NB4 (cell line): ENCODE measurements at regions not wholly inside any gene's neighbourhood (a gene's known extent, or its start where the extent isn't known, plus 50 kb on each side); places are given as distances from the start of the nearest gene placed in this dataset.

ENCODE experiments used
- DNase-seq: peaks from one replicate; pipeline ENCODE4 v3.0.0; 2010; ENCODE audit warnings: low read depth
- H3K4me3 ChIP-seq: one replicate; pipeline ENCODE4 v1.5.1; 2011; ENCODE audit warnings: mild to moderate bottlenecking, low read depth, low read length, moderate library complexity
- MAX ChIP-seq: IDR thresholded peaks from 2 replicates; pipeline ENCODE4 v1.6.1; 2011; ENCODE audit warnings: low read depth, low read length
- MYC ChIP-seq: IDR thresholded peaks from 2 replicates; pipeline ENCODE4 v1.6.1; 2011; ENCODE audit warnings: low read depth, low read length
- POLR2A ChIP-seq: IDR thresholded peaks from 2 replicates; pipeline ENCODE4 v1.6.1; 2011; ENCODE audit warnings: mild to moderate bottlenecking; ENCODE audit not compliant: insufficient read length; ENCODE audit errors: extremely low read depth
- TF ChIP-seq, protein P1 (sequence below): IDR thresholded peaks from one replicate; pipeline ENCODE4 v1.5.1; 2012; ENCODE audit warnings: low read depth, low read length

GRCh38 chr18:67215686-67216085 is 300.8 kb downstream of the DSEL start:
- TF ChIP-seq MAX = no peak
- no peak overlapping the region for H3K4me3 ChIP-seq
- no peak for DNase-seq

DNA sequence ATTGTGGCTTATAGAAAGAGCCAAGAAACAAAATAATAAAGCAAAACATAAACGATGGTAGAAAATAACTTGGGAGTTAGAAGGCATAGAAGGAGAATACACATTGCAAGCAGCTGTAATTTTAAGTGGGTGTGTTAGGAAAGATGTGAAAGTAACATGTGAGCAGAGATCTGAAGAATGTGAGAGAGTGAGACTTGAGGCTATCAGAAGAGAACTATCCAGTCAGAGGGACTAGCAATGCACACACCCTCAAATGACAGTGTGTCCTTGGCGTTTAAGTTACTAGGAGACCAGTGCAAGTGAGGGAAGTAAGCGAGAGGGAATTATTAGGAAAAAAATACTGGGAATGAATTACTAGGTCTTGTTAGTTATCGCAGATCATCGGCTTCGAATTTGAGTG is 304.9 kb downstream of the DSEL start:
- no peak overlapping the region for H3K4me3 ChIP-seq
- TF ChIP-seq MAX = no peak
- TF ChIP-seq MYC = no peak
- TF ChIP-seq POLR2A = no peak
- TF ChIP-seq, protein P1, sequence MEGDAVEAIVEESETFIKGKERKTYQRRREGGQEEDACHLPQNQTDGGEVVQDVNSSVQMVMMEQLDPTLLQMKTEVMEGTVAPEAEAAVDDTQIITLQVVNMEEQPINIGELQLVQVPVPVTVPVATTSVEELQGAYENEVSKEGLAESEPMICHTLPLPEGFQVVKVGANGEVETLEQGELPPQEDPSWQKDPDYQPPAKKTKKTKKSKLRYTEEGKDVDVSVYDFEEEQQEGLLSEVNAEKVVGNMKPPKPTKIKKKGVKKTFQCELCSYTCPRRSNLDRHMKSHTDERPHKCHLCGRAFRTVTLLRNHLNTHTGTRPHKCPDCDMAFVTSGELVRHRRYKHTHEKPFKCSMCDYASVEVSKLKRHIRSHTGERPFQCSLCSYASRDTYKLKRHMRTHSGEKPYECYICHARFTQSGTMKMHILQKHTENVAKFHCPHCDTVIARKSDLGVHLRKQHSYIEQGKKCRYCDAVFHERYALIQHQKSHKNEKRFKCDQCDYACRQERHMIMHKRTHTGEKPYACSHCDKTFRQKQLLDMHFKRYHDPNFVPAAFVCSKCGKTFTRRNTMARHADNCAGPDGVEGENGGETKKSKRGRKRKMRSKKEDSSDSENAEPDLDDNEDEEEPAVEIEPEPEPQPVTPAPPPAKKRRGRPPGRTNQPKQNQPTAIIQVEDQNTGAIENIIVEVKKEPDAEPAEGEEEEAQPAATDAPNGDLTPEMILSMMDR = no peak
- DNase-seq = no peak

- no peak for TF ChIP-seq MYC
- no peak for TF ChIP-seq POLR2A
- TF ChIP-seq, protein P1 = no peak
- no peak for TF ChIP-seq MAX
- DNase-seq = no peak
- H3K4me3 ChIP-seq = no peak overlapping the region
Observed at GRCh38 chr18:67200665-67201064, 315.9 kb downstream of the DSEL start.

DNA sequence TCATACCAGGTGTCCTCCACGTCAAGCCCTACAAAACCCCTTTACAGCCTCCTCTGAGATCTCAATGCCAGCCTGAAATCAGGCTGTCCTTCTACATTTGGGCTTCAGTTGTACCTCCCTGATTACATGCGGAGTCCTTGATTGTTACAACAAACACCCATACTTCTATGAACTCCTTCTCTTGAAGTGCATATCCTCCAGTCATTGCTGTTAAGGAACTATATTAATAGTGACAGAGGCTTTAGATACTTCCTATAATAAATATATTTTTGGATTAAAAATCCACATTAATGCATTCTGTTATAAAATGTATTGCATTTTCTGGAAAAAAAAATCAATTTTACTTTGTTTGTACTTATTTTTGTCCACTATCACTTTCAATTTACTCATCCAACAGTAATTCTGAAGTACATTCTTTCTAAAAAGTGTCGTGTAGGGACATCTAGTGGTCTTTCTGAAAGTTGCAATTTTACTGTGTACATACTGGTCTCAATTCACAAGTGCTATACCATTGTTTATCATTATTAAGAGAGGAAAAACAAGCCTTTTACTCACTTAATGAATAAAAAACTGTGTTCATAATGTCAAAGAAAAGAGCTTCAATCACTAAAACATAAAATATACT is 316.4 kb downstream of the DSEL start:
- DNase-seq = peak; percentile 52
- H3K4me3 ChIP-seq = no peak overlapping the region
- TF ChIP-seq POLR2A (no peak), MAX (no peak), MYC (no peak)
- TF ChIP-seq, protein P1 = peak; percentile 2

DNA sequence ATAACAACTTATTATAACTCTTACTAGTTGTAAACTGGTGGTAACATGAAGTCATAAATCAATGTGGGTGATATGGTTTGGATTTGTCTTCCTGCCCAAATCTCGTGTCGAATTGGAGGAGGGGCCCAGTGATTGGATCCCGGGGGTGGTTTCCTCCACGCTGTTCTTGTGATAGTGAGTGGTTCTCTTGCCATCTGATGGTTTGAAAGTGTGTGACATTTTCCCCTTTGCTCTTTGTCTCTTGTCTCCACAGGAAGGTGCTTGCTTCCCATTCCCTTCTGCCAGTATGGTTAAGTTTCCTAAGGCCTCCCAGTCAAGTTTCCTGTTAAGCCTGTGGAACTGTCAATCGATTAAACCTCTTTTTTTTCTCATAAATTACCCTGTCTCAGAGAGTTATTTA is 321.6 kb downstream of the DSEL start:
- TF ChIP-seq POLR2A = no peak
- TF ChIP-seq, protein P1 = no peak
- TF ChIP-seq MAX = no peak
- no peak for TF ChIP-seq MYC
- no peak overlapping the region for H3K4me3 ChIP-seq
- DNase-seq = no peak

GRCh38 chr18:67192535-67192934 is 324.0 kb downstream of the DSEL start:
- no peak for DNase-seq
- no peak for TF ChIP-seq MAX
- no peak for TF ChIP-seq POLR2A
- TF ChIP-seq, protein P1 = no peak
- no peak for TF ChIP-seq MYC
- H3K4me3 ChIP-seq = no peak overlapping the region
